Glutamatergic neuron (in vitro differentiated cells): ENCODE measurements at regions not wholly inside any gene's neighbourhood (a gene's known extent, or its start where the extent isn't known, plus 50 kb on each side); places are given as distances from the start of the nearest gene placed in this dataset.

Experiments
- DNase-seq: peaks from one replicate; pipeline ENCODE4 v3.0.0; 2022
- H3K27ac Mint-ChIP-seq: one replicate; pipeline ENCODE4 v1.8.0; 2020; ENCODE audit warnings: mild to moderate bottlenecking, mixed read lengths, inconsistent platforms; ENCODE audit not compliant: unreplicated experiment
- H3K27me3 Mint-ChIP-seq: one replicate; pipeline ENCODE4 v1.8.0; 2020; ENCODE audit warnings: mild to moderate bottlenecking, moderate library complexity, mixed read lengths, inconsistent platforms; ENCODE audit not compliant: unreplicated experiment
- H3K36me3 Mint-ChIP-seq: one replicate; pipeline ENCODE4 v1.8.0; 2020; ENCODE audit warnings: mild to moderate bottlenecking, mixed read lengths, inconsistent platforms; ENCODE audit not compliant: unreplicated experiment
- H3K4me1 Mint-ChIP-seq: one replicate; pipeline ENCODE4 v1.8.0; 2020; ENCODE audit warnings: mild to moderate bottlenecking, low read depth, mixed read lengths, inconsistent platforms; ENCODE audit not compliant: unreplicated experiment
- H3K4me3 Mint-ChIP-seq: one replicate; pipeline ENCODE4 v1.8.0; 2020; ENCODE audit warnings: mild to moderate bottlenecking, mixed read lengths, inconsistent platforms; ENCODE audit not compliant: unreplicated experiment
- H3K9me3 Mint-ChIP-seq: one replicate; pipeline ENCODE4 v1.8.0; 2020; ENCODE audit warnings: mild to moderate bottlenecking, moderate library complexity, mixed read lengths, inconsistent platforms; ENCODE audit not compliant: unreplicated experiment
- TF ChIP-seq, protein P1 (sequence below): fragments of 200-600 bp; sonication (generic); IDR thresholded peaks from one replicate; pipeline ENCODE4 v1.5.0; 2021; ENCODE audit not compliant: partially characterized antibody, unreplicated experiment

DNA sequence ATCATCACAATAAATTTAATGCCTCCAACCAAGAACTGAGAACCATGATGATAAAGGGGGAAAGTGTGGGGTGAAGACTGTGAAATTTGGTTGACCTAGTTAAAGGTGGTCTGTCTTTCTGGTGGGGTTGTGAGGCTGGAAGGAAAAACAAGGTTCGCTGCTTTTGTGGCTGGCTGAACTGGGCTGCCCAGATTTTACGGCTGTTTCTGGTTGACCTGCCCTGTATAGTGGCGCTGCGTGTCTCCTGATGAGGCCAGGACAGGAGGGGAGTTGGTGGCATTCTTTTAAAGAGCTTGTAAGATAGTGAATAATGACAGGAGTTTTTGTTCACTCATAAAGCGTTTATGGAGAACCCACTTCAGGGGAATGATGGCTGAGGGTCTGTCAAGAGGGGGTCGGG, 101.8 kb downstream of the CYP26A1 start:
- no peaks in the 10 kb centered on the region for H3K27me3 Mint-ChIP-seq
- TF ChIP-seq, protein P1, sequence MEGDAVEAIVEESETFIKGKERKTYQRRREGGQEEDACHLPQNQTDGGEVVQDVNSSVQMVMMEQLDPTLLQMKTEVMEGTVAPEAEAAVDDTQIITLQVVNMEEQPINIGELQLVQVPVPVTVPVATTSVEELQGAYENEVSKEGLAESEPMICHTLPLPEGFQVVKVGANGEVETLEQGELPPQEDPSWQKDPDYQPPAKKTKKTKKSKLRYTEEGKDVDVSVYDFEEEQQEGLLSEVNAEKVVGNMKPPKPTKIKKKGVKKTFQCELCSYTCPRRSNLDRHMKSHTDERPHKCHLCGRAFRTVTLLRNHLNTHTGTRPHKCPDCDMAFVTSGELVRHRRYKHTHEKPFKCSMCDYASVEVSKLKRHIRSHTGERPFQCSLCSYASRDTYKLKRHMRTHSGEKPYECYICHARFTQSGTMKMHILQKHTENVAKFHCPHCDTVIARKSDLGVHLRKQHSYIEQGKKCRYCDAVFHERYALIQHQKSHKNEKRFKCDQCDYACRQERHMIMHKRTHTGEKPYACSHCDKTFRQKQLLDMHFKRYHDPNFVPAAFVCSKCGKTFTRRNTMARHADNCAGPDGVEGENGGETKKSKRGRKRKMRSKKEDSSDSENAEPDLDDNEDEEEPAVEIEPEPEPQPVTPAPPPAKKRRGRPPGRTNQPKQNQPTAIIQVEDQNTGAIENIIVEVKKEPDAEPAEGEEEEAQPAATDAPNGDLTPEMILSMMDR: no peak

GRCh38 chr10:93177511-93177910, 103.8 kb downstream of the CYP26A1 start:
- Mint-ChIP-seq H3K4me3 (no peak overlapping the region), H3K27ac (no peak overlapping the region), H3K9me3 (peaks cover 1% of the 10 kb centered on the region), H3K27me3 (no peaks in the 10 kb centered on the region), H3K4me1 (no peaks in the 10 kb centered on the region), H3K36me3 (no peaks in the 10 kb centered on the region)
- DNase-seq: no peak
- TF ChIP-seq, protein P1: no peak

More for the DNA sequence above, 101.8 kb downstream of the CYP26A1 start:
- no peak overlapping the region for H3K27ac Mint-ChIP-seq
- peaks cover 1% of the 10 kb centered on the region for H3K9me3 Mint-ChIP-seq
- peaks cover 1% of the 10 kb centered on the region for H3K36me3 Mint-ChIP-seq
- no peaks in the 10 kb centered on the region for H3K4me1 Mint-ChIP-seq
- no peak for DNase-seq
- no peak overlapping the region for H3K4me3 Mint-ChIP-seq

- no peaks in the 10 kb centered on the region for H3K36me3 Mint-ChIP-seq
- no peaks in the 10 kb centered on the region for H3K4me1 Mint-ChIP-seq
Measured at GRCh38 chr10:93178226-93178625, 104.5 kb downstream of the CYP26A1 start.

GRCh38 chr10:93180482-93180931, 106.8 kb downstream of the CYP26A1 start:
- no peaks in the 10 kb centered on the region for H3K36me3 Mint-ChIP-seq
- H3K9me3 Mint-ChIP-seq: peaks cover 1% of the 10 kb centered on the region
- TF ChIP-seq, protein P1: no peak
- no peaks in the 10 kb centered on the region for H3K4me1 Mint-ChIP-seq
- H3K4me3 Mint-ChIP-seq: no peak overlapping the region
- no peak overlapping the region for H3K27ac Mint-ChIP-seq
- DNase-seq: no peak
- H3K27me3 Mint-ChIP-seq: peaks cover 2% of the 10 kb centered on the region

More at GRCh38 chr10:93178226-93178625, 104.5 kb downstream of the CYP26A1 start:
- no peak overlapping the region for H3K4me3 Mint-ChIP-seq
- H3K27ac Mint-ChIP-seq: no peak overlapping the region
- peaks cover 1% of the 10 kb centered on the region for H3K9me3 Mint-ChIP-seq
- H3K27me3 Mint-ChIP-seq: no peaks in the 10 kb centered on the region
- no peak for DNase-seq
- TF ChIP-seq, protein P1: no peak

DNA sequence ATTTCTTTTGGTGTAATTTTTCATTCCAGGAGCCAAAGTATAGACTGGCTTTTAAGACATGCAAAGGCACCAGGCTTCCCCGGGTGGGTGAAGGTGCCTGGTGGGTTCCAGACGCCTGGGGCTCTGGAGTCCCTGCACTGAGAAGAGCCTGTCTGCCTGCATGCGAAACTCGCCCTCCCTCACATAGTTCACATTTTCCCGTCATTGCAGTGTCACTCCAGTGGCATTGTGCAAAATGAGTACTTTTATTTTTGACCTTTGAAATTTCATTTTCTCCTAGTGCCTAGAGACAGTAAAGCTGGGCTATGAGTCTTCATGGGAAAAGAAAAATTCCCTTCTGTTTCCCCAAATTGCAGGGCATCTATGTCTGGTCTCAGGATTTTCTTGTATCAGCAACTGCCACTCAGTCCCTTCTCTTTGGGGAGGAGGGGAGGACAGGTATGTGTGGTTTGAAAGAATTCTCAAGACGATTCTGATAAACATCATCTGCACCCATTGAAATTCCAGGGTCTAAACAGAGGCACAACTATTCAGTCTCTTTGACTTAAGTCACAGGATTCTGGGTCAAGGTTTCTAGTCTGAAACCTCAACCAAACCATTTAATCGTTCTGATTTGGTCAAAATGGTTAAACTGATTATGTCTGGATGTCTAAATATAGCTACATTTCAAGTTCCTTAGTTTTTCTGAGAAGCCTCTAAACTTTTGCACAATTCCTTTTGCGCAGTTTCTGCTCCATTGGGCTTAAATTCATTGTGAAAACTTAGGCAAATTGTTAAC, 107.8 kb downstream of the CYP26A1 start:
- Mint-ChIP-seq H3K27me3 (peaks cover 2% of the 10 kb centered on the region), H3K27ac (no peak overlapping the region), H3K4me1 (no peaks in the 10 kb centered on the region), H3K36me3 (no peaks in the 10 kb centered on the region), H3K9me3 (peaks cover 1% of the 10 kb centered on the region), H3K4me3 (no peak overlapping the region)
- TF ChIP-seq, protein P1: no peak
- no peak for DNase-seq
